ENCODE measurements at regions not wholly inside any gene's neighbourhood (a gene's known extent, or its start where the extent isn't known, plus 50 kb on each side); places are given as distances from the start of the nearest gene placed in this dataset.

GRCh38 chr3:6168256-6168655 lies 692.7 kb upstream of the GRM7 start:
- intact Hi-C loops (cut with DNase I), result no loop called here
- WGBS, 3 donors, result 65 to 71% (median 68%) methylated on average over 8 of the region's 8 CpGs

DNA sequence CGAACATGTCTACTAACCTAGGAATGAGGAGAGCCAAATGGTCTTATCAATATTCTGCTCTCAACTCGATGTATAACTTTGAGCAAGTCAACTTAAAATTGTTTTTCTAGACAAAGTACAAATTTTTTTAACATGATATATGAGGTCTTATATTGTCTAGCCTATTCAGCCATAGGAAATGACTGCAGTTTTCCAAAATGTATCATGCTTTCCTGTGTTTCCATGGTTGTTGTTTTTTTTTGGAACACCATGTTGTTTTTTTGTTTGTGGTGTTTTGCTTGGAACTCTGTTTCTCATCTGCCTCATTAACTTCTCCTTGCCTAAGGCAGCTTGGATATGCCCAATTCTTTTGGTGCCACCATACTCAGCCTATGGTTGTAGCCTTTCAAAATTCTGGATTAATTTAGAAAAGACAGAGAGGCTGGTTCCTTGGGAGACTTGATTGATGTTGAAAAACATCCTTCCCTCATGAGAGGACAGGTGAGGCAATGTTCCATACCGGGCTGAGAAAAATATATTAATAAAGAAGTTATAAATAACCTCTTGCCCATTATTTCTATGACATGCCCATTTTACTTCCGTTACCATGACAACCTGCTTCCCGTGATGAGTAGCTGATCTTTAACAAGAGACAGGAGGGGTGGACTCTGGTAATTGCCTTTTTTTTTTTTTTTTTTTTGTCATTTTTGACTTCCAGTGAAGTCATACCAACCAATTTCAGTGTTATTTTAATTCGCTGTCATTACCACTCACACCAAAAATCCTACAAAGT lies 687.9 kb upstream of the GRM7 start:
- H3K27ac ChIP-seq, result no peak overlapping the region
- no peaks in the 10 kb centered on the region for H3K36me3 ChIP-seq
- no peak for DNase-seq
- H3K4me1 ChIP-seq (ENCODE audit: insufficient read depth), result no peaks in the 10 kb centered on the region
- H3K9me3 ChIP-seq, result no peaks in the 10 kb centered on the region
- TF ChIP-seq, protein P1, sequence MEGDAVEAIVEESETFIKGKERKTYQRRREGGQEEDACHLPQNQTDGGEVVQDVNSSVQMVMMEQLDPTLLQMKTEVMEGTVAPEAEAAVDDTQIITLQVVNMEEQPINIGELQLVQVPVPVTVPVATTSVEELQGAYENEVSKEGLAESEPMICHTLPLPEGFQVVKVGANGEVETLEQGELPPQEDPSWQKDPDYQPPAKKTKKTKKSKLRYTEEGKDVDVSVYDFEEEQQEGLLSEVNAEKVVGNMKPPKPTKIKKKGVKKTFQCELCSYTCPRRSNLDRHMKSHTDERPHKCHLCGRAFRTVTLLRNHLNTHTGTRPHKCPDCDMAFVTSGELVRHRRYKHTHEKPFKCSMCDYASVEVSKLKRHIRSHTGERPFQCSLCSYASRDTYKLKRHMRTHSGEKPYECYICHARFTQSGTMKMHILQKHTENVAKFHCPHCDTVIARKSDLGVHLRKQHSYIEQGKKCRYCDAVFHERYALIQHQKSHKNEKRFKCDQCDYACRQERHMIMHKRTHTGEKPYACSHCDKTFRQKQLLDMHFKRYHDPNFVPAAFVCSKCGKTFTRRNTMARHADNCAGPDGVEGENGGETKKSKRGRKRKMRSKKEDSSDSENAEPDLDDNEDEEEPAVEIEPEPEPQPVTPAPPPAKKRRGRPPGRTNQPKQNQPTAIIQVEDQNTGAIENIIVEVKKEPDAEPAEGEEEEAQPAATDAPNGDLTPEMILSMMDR (IDR thresholded peaks at IDR 0.05), result no peak
- TF ChIP-seq EP300 (IDR thresholded peaks at IDR 0.05) (no peak), POLR2A (IDR thresholded peaks at IDR 0.05) (no peak)
- H3K4me3 ChIP-seq, result no peak overlapping the region
- 54 to 56% (median 55%) methylated on average over 6 of the region's 6 CpGs for whole genome bisulfite sequencing, 3 donors
- no peaks in the 10 kb centered on the region for H3K27me3 ChIP-seq
- intact Hi-C loops (cut with DNase I), result no loop called here

More at GRCh38 chr3:6168256-6168655, 692.7 kb upstream of the GRM7 start:
- Histone ChIP-seq H3K36me3 (no peaks in the 10 kb centered on the region), H3K4me1 (ENCODE audit: insufficient read depth) (no peaks in the 10 kb centered on the region), H3K4me3 (no peak overlapping the region), H3K27me3 (no peaks in the 10 kb centered on the region), H3K27ac (no peak overlapping the region), H3K9me3 (no peaks in the 10 kb centered on the region)
- TF ChIP-seq, protein P1 (IDR thresholded peaks at IDR 0.05), result no peak
- TF ChIP-seq POLR2A (IDR thresholded peaks at IDR 0.05), result no peak
- TF ChIP-seq EP300 (IDR thresholded peaks at IDR 0.05), result no peak
- no peak for DNase-seq

GRCh38 chr3:6177417-6177816 lies 683.5 kb upstream of the GRM7 start:
- Histone ChIP-seq H3K4me1 (ENCODE audit: insufficient read depth) (no peaks in the 10 kb centered on the region), H3K27me3 (no peaks in the 10 kb centered on the region), H3K9me3 (no peaks in the 10 kb centered on the region), H3K27ac (no peak overlapping the region), H3K36me3 (no peaks in the 10 kb centered on the region), H3K4me3 (no peak overlapping the region)
- 79 to 86% (median 81%) methylated on average over 1 of the region's 1 CpG for WGBS, 3 donors
- DNase-seq, result no peak
- intact Hi-C loops (cut with DNase I), result no loop called here
- TF ChIP-seq EP300 (IDR thresholded peaks at IDR 0.05) (no peak), POLR2A (IDR thresholded peaks at IDR 0.05) (no peak)
- TF ChIP-seq, protein P1 (IDR thresholded peaks at IDR 0.05), result no peak

DNA sequence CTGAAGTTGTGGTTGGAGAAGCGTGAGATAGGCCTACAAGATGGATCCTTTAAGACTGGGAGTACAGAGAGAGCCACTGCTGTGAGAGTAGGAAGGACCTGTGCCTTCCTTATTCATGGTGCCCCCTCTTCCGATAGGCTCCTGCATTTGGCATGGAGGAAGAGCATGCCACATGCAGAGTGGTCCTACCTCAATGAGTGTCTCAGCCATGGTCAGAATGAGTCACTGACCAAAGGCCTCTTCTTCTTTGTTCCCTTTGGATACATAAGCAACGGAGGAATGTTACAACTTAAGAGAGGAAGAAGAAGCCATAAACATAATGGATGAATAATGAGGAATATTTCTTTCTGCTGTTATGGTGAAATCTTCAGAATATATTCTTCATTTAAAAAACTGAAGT lies 681.2 kb upstream of the GRM7 start:
- Histone ChIP-seq H3K27ac (no peak overlapping the region), H3K4me1 (ENCODE audit: insufficient read depth) (no peaks in the 10 kb centered on the region), H3K4me3 (no peak overlapping the region), H3K9me3 (no peaks in the 10 kb centered on the region), H3K36me3 (no peaks in the 10 kb centered on the region), H3K27me3 (no peaks in the 10 kb centered on the region)
- TF ChIP-seq, protein P1 (IDR thresholded peaks at IDR 0.05), result no peak
- no peak for TF ChIP-seq EP300 (IDR thresholded peaks at IDR 0.05)
- TF ChIP-seq POLR2A (IDR thresholded peaks at IDR 0.05), result no peak
- 92 to 94% (median 93%) methylated on average over 3 of the region's 3 CpGs for WGBS, 3 donors
- no peak for DNase-seq
- intact Hi-C loops (cut with DNase I), result no loop called here
